Hepatocyte (in vitro differentiated cells): ENCODE measurements at regions not wholly inside any gene's neighbourhood (a gene's known extent, or its start where the extent isn't known, plus 50 kb on each side); places are given as distances from the start of the nearest gene placed in this dataset.
"Not testable (repeated sequence)": the region's sequence is repeated elsewhere in the genome, so short reads cannot be mapped to it uniquely, and the experiment has no call there.

Experiments
- DNase-seq: peaks from one replicate; pipeline ENCODE4 v3.0.0-alpha.2; 2016; ENCODE audit warnings: low spot score
- H2AFZ ChIP-seq: fragments of 200-600 bp; sonication (generic); 2 replicates; pipeline ENCODE4 v1.6.0; 2016; ENCODE audit warnings: antibody characterized with exemption, mild to moderate bottlenecking
- H3K27ac ChIP-seq: fragments of 200-600 bp; sonication (generic); 2 replicates; pipeline ENCODE4 v1.5.1; 2016; ENCODE audit warnings: mild to moderate bottlenecking
- H3K27me3 ChIP-seq: fragments of 200-600 bp; sonication (generic); 2 replicates; pipeline ENCODE4 v1.6.1; 2016
- H3K36me3 ChIP-seq: fragments of 200-600 bp; sonication (generic); replicated peaks from 2 replicates; pipeline ENCODE4 v1.5.1; 2016; ENCODE audit warnings: low read depth; ENCODE audit not compliant: insufficient read depth
- H3K4me1 ChIP-seq: fragments of 200-600 bp; sonication (generic); 2 replicates; pipeline ENCODE4 v1.5.1; 2016; ENCODE audit warnings: mild to moderate bottlenecking, moderate library complexity; ENCODE audit not compliant: insufficient read depth
- H3K4me2 ChIP-seq: fragments of 200-600 bp; sonication (generic); 2 replicates; pipeline ENCODE4 v1.6.0; 2016
- H3K4me3 ChIP-seq: fragments of 200-600 bp; sonication (generic); 2 replicates; pipeline ENCODE4 v1.5.1; 2016; ENCODE audit warnings: mild to moderate bottlenecking
- H3K79me2 ChIP-seq: fragments of 200-600 bp; sonication (generic); 2 replicates; pipeline ENCODE4 v1.6.0; 2017; ENCODE audit warnings: mild to moderate bottlenecking
- H3K9me2 ChIP-seq: fragments of 200-600 bp; sonication (generic); replicated peaks from 2 replicates; pipeline ENCODE4 v1.6.0; 2017; ENCODE audit warnings: mild to moderate bottlenecking; ENCODE audit not compliant: insufficient read depth
- H3K9me3 ChIP-seq: fragments of 200-600 bp; sonication (generic); 2 replicates; pipeline ENCODE4 v1.5.1; 2016; ENCODE audit warnings: low read depth, mild to moderate bottlenecking
- H4K20me1 ChIP-seq: fragments of 200-600 bp; sonication (generic); 2 replicates; pipeline ENCODE4 v1.6.0; 2016; ENCODE audit warnings: mild to moderate bottlenecking; ENCODE audit not compliant: insufficient read depth, poor library complexity, severe bottlenecking
- CTCF ChIP-seq: fragments of 200-600 bp; sonication (generic); IDR thresholded peaks from 2 replicates; pipeline ENCODE4 v1.5.1; 2016; ENCODE audit warnings: antibody characterized with exemption, mild to moderate bottlenecking; ENCODE audit not compliant: poor library complexity
- EZH2 ChIP-seq: fragments of 200-600 bp; sonication (generic); IDR thresholded peaks from 2 replicates; pipeline ENCODE4 v1.6.1; 2016; ENCODE audit warnings: antibody characterized with exemption, mild to moderate bottlenecking, borderline replicate concordance
- EZH2phosphoT487 ChIP-seq: fragments of 200-600 bp; sonication (generic); IDR thresholded peaks from one replicate; pipeline ENCODE4 v1.6.1; 2018; ENCODE audit warnings: antibody characterized with exemption, mild to moderate bottlenecking, low read depth, moderate library complexity; ENCODE audit not compliant: unreplicated experiment, severe bottlenecking
- WGBS: methylation state at CpG from one replicate; pipeline ENCODE4 v1.1.6; 2016; ENCODE audit warnings: low lambda C conversion rate; ENCODE audit errors: missing lambda C conversion rate; 5-methylcytosine and 5-hydroxymethylcytosine counted together

GRCh38 chr15:24076090-24076784 is 389.1 kb upstream of the NDN start:
- H4K20me1 ChIP-seq: no peaks in the 10 kb centered on the region
- no peak overlapping the region for H2AFZ ChIP-seq
- TF ChIP-seq CTCF: no peak
- no peaks in the 10 kb centered on the region for H3K36me3 ChIP-seq
- no peak overlapping the region for H3K4me3 ChIP-seq
- H3K4me2 ChIP-seq: no peak overlapping the region
- H3K27me3 ChIP-seq: no peaks in the 10 kb centered on the region
- no peaks in the 10 kb centered on the region for H3K9me3 ChIP-seq
- no peak overlapping the region for H3K27ac ChIP-seq
- H3K79me2 ChIP-seq: no peaks in the 10 kb centered on the region
- 61% methylated on average over 1 of the region's 1 CpG for WGBS
- H3K4me1 ChIP-seq: no peaks in the 10 kb centered on the region
- no peak for DNase-seq
- H3K9me2 ChIP-seq: no peaks in the 10 kb centered on the region

- TF ChIP-seq CTCF (no peak), EZH2phosphoT487 (no peak), EZH2 (no peak)
- Histone ChIP-seq H3K9me2 (no peaks in the 10 kb centered on the region), H2AFZ (no peak overlapping the region), H3K4me3 (no peak overlapping the region), H3K36me3 (no peaks in the 10 kb centered on the region), H3K9me3 (no peaks in the 10 kb centered on the region), H3K79me2 (no peaks in the 10 kb centered on the region), H3K27ac (no peak overlapping the region), H3K27me3 (no peaks in the 10 kb centered on the region), H4K20me1 (no peaks in the 10 kb centered on the region), H3K4me1 (no peaks in the 10 kb centered on the region), H3K4me2 (no peak overlapping the region)
- DNase-seq: no peak
- 84% methylated on average over 24 of the region's 29 CpGs for WGBS
Observed at GRCh38 chr15:24078310-24079029, 391.4 kb upstream of the NDN start.

GRCh38 chr15:24088941-24089340 is 401.8 kb upstream of the NDN start:
- H3K9me3 ChIP-seq, H3K27me3 ChIP-seq: not testable (repeated sequence)

GRCh38 chr15:24101503-24101902 is 414.4 kb upstream of the NDN start:
- H3K9me2 ChIP-seq, H4K20me1 ChIP-seq, H3K4me1 ChIP-seq, H3K9me3 ChIP-seq, H3K4me3 ChIP-seq, H3K27me3 ChIP-seq, H3K27ac ChIP-seq, H3K36me3 ChIP-seq, H3K79me2 ChIP-seq: not testable (repeated sequence)
- 51% methylated on average over 21 of the region's 30 CpGs for WGBS
- DNase-seq: peak; percentile 23
- H3K4me2 ChIP-seq: peak overlapping the region; percentile 68
- peak overlapping the region; percentile 60 for H2AFZ ChIP-seq

More at GRCh38 chr15:24088941-24089340, 401.8 kb upstream of the NDN start:
- not testable (repeated sequence) for H4K20me1 ChIP-seq, H2AFZ ChIP-seq, H3K4me1 ChIP-seq, DNase-seq, H3K27ac ChIP-seq, H3K4me3 ChIP-seq, H3K36me3 ChIP-seq, H3K79me2 ChIP-seq, H3K4me2 ChIP-seq, H3K9me2 ChIP-seq
- 45% methylated on average over 1 of the region's 1 CpG for WGBS

- not testable (repeated sequence) for H3K9me3 ChIP-seq, DNase-seq, H3K4me1 ChIP-seq, H2AFZ ChIP-seq, H3K27me3 ChIP-seq, H3K79me2 ChIP-seq, H3K4me2 ChIP-seq, H3K4me3 ChIP-seq, H3K36me3 ChIP-seq, H3K27ac ChIP-seq, H4K20me1 ChIP-seq, H3K9me2 ChIP-seq
- 66% methylated on average over 5 of the region's 6 CpGs for WGBS
Observed at GRCh38 chr15:24107524-24107923, 420.4 kb upstream of the NDN start.

GRCh38 chr15:24107948-24108347 is 420.8 kb upstream of the NDN start:
- not testable (repeated sequence) for H3K27ac ChIP-seq, DNase-seq, H3K36me3 ChIP-seq, H3K4me2 ChIP-seq, H3K9me2 ChIP-seq, H2AFZ ChIP-seq, H3K79me2 ChIP-seq, H3K4me1 ChIP-seq, H3K9me3 ChIP-seq, H3K4me3 ChIP-seq, H3K27me3 ChIP-seq, H4K20me1 ChIP-seq
- WGBS: 74% methylated on average over 3 of the region's 4 CpGs

GRCh38 chr15:24108349-24108748 is 421.2 kb upstream of the NDN start:
- not testable (repeated sequence) for H3K36me3 ChIP-seq, H3K4me2 ChIP-seq, H3K9me3 ChIP-seq, DNase-seq, H2AFZ ChIP-seq, H4K20me1 ChIP-seq, H3K4me3 ChIP-seq, H3K79me2 ChIP-seq, H3K27me3 ChIP-seq, H3K9me2 ChIP-seq, H3K27ac ChIP-seq, H3K4me1 ChIP-seq
- WGBS: 60% methylated on average over 3 of the region's 3 CpGs
